HG02610 (cell line): ENCODE measurements at regions not wholly inside any gene's neighbourhood (a gene's known extent, or its start where the extent isn't known, plus 50 kb on each side); places are given as distances from the start of the nearest gene placed in this dataset.
"Not testable (repeated sequence)": the region's sequence is repeated elsewhere in the genome, so short reads cannot be mapped to it uniquely, and the experiment has no call there.

ENCODE experiments used
- ATAC-seq: cut with Tn5 transposase; IDR thresholded peaks from one replicate; pipeline ENCODE4 v1.9.1; 2021; ENCODE audit warnings: mild to moderate bottlenecking, moderate library complexity; ENCODE audit not compliant: unreplicated experiment

DNA sequence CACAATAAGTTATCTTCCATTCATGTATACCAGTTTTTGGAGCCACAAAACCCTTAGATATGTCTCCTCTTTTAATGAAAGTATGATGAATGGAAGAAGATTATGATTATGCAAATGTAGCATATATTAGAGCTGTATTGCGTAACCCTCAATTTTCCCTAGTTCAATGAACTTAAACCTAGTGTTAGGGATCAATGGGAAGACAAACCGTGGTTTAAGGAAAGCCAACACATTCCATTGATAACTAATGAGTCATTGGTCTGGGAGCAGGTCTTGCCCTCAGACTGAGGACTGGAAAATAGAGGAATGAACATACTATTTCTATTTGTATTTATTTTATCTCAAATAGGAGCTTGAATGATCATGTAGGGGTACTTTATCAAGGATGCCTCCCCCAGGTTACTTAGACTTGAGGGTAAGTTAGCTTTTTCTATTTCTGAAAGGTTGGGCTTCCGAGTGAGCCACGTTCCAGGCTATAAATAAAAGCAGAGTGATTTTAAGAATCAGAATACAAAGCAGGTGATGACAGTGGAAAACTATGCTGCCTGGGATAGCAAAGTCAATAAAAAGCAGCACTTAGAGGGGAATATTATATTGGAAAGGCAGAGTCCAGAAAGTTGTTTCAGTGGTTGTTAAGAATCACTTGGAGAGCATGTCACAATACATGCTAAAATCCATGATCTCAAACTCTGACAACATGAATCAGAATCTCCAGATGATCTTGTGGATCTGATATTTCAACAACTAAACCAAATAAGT, 356.0 kb downstream of the ADAM29 start:
- no peak for ATAC-seq

DNA sequence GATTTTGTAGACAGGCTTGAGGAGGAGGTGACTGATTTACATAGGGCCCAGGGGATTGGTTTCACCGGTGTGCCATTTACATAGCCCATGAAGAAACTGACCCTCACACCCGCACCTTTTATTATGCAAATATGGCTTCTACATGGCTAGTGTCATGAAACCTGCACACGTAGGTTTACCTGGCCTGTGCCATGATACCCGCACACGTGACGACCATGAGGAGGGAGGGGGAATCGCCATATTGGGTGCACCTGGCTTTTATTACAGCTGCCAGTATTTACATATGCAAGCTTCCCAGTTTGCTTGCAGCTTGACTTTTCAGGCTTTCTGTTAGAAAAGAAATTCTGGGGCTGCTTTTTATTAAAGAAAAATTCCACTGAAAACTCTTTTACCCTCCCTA, 359.7 kb downstream of the ADAM29 start:
- no peak for ATAC-seq

DNA sequence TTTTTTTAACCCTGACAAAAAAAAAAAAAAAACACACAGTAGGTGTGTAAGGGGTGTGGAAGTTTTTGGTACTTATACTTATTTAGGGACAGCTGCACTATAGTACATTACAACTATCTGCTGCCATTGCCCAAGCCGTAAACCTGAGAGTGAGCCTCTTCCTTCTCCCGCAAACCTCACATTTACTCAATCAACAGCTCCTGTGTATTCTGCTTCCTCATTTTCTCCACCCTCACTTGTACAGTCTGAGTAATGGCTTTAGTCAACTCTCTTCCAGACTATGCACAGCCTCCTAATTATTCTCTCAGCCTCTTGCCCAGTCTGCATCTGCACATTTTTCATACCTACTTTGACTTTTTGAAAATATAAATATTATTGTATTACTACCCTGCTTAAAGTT, 362.0 kb downstream of the ADAM29 start:
- ATAC-seq, result no peak

DNA sequence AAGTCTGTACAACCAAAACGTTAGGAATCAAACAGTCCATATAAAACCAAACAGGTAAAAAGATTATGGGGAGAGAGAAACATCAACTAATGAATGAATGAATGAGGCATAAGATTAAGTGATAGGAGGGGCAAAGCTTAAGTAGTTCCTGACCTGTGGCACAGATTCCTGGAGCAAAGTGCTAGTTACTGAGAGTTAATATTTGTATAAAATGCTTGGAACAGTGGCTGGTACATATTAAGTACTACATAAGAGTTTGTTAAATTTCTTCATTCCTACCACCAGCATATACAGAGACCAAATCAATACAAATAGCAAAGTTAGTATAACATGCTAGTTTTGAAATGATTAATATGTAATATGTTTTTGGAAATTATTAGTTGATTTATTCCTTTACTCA, 363.7 kb downstream of the ADAM29 start:
- no peak for ATAC-seq

DNA sequence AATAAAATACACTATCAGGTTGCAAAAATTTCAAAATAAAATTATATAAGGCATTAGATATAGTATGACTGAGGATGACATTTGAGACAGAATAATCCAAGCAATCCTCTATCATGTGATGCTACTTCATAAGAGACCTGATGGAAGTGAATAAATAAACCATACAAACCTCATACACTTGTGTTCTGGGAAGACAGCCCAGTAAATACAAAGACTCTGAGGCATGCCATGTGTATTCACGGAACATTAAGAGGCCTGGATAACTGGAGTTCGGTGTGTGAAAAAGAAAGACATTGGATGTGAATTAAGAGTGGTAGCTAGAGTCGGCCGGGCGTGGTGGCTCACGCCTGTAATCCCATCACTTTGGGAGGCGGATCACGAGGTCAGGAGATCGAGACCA, 364.2 kb downstream of the ADAM29 start:
- no peak for ATAC-seq

DNA sequence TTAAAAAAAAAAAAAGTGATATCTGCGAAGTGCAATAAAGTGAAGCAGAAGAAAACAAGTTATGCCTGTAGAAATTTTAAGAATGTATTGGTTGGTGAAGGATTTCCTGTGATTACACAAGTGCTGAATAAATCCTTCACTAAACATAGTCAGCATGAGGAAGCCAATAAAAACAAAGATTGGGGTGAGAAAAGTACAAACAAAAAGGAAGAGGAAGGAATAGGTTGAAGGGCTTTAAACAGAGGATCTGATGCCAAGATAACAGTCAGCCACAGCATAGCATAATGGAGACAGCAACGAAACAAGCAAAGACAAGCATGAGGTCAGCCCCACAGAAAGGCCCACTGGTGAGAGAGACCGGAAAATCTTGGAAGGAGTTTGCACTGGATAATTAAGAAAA, 372.2 kb downstream of the ADAM29 start:
- no peak for ATAC-seq

DNA sequence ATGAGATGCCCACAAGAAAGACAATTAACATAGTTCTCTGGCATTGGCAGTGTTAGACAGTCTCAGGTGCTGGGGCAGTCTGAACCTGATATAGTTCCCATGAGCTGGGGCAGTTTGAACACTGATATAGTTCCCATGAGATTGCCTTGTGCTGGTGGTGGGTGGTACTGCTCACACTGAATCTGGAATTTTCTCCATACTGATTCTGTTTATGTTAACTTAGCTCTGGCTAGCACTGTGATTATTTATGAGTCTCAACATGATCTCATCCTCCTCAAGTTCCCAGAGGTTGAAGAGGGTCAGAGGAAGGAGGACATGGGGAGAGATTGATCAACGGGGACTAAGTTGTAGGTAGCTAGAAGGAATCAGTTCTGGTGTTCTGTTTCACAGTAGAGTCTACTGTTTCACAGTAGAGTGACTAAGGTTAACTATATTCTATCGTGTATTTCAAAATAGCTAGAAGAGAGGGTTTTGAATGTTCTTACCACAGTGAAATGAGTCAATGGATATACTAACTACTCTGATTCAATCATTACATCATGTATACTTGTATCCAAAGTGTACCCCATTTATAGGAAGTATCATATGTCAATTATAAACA, 379.9 kb downstream of the ADAM29 start:
- no peak for ATAC-seq

DNA sequence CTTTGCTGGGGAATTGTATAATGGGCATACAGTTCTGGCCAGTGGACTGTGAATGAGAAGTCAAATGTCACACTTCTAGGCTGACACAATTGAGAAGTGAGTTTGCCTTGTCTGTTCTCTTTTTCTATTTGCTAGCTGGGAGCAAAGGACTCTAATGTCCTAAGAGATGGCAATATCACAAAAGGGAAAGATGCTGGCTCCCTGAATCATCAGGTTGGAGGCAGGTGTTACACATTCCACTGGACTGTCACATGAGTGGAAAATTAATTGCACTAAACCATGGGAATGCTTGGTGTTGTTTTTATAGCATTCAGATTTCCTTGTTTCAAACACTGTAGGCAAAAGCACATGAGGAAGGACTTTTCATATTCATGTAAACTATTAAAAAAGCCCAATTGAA, 388.3 kb downstream of the ADAM29 start:
- ATAC-seq, result no peak

DNA sequence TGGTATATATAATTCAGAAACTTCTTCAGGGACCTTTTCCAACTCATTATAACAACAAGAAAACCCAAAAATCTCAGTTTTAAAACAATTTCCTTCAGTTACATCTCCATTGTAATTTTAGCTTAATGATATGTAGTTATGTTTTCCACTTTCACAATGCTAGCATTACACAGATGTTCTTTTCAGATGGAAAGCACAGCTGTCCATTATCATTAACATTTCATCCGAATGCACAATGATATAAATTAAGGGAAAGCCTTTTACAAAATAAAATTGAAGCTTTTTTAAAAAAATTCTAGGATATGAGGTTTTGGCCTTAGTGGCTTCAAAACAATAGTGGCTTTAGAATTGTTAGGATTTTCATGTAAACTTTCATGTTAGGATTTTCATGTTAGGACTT, 389.2 kb downstream of the ADAM29 start:
- no peak for ATAC-seq

DNA sequence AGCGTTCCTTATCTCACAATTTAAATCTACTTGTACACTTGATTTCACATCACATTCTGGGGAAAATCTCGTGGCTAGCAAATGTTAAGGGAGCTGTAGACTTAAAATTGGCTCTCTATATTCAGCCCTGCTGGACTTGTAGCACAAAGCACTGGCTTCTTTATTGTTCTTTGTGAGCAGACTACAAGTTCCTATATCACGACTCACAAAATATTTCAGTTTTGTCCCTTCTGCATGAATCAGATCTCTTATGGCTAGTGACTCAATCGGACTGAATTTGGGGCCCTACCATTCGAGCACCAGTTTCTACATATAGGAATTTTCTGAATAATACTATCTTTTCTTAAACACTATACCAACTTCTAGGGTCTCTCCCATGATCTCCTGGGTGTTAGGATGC, 390.1 kb downstream of the ADAM29 start:
- ATAC-seq, result no peak

DNA sequence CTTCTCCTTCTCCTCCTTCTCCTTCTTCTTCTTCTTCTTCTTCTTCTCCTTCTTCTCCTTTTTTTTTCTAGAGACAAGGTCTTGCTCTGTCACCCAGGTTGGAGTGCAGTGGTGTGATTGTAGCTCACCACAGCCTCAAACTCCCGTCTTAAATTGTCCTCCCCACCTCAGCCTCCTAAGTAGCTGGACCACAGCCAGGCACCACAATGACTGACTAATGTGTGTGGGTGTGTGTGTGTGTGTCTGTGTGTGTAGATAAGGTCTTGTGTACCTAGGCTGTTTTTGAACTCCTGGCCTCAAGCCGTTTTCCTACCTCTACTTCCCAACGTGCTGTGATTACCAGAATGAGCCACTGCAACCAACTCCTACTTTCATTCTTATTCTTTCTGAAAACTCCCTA, 390.9 kb downstream of the ADAM29 start:
- no peak for ATAC-seq

DNA sequence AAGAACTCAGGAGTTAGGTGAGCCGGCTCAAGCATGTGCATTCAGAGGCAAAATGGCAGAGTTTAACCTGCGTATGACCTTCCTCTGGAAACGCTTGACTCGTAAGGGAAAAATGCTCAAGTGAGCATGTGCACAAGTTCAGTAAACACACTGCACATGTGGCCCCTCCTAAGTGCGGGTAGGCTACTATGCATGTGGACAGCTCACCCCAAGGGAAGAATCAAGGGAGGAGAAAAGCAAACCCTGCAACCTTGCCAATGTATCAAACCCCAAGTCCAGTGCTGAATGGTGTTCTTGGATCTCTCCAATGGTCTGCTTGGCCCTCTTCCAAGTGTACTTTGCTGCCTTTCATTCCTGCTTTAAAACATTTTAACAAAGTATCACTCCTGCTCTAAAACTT, 407.1 kb downstream of the ADAM29 start:
- ATAC-seq, result no peak

DNA sequence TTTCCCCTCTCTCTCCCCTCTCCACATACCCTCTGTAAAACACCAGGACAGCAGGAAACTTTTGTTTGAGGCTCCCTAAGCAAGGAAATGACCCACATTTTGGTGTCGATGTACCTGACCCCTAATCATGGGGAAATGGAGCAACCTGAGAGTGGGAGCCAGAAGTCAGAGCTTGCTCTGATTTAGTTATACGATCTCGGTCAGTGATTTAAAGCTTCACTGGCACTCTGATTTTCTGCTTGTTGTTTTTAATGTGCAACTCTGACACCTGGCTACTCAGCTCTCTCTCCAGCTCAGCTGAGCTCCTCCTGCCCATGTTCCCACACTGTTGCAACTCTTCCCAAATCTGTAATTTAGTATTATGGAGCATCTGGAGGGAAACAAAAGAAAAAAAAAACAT, 408.6 kb downstream of the ADAM29 start:
- ATAC-seq, result no peak

DNA sequence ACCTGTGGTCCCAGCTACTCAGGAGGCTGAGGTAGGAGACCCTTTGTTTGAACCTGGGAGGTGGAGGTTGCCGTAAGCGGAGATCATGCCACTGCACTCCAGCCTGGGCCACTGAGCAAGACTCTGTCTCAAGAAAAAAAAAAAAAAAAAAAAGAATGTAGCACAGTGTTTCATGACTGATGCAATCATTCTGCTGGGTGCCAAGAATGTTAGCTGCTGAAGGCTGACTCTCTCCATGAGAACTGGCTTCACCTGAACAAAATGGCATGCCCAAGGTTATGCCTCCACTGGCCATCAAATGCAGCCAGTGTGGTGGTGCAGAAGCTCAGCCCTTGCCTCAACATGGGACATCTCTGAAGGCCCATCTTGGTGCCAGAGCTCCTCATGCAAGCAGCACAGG, 412.1 kb downstream of the ADAM29 start:
- ATAC-seq, result no peak

DNA sequence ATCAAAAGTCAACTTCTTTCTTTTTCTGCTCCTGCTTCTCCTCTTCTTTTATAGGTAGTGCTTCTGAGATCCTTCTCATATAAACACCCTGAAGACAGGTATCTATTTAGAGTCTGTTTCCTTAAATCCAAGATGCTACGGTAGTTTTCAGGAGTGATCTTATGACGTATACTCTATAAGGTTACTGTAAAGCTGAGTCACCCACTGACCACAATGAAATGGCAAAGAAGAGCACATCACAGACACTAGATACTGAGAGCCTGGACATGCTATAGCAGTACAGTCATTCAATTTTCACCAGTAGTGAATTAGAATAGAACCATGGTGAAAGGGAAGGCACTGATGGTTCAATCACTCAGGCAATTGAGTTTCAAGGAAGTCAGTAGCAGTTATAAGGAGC, 412.5 kb downstream of the ADAM29 start:
- no peak for ATAC-seq

DNA sequence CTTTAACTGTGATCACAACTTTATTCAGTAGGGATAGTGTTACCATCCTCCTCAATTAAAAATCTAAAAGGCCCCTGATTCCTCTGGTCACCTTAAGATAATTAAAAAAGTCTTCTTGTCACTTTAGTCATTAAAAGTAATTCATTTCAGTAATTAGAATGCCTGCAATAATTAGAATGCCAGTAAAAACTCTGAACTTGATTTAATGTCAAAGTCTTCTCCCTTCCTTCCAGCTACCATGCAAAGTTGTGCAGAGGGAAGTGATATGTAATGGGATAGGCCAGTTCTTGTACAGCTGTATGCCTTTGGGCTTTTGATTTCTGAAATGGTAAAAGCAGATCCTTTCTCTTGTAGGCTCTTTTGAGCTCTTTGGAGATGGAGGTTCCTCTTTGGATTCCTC, 417.2 kb downstream of the ADAM29 start:
- no peak for ATAC-seq

DNA sequence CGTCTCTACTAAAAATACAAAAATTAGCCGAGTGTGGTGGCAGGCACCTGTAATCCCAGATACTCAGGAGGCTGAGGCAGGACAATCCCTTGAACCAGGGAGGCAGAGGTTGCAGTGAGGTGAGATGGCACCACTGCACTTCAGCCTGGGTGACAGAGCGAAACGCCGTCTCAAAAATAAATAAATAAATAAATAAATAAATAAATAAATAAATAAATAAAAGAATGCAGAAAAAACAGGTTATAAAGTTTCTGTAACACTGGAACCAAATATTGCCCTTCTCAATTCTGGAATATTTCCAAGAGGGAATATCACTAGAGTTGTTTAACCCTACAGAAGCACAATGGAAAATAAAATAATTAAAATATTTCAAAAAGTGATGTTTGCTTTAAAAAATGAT, 418.4 kb downstream of the ADAM29 start:
- ATAC-seq, result not testable (repeated sequence)

DNA sequence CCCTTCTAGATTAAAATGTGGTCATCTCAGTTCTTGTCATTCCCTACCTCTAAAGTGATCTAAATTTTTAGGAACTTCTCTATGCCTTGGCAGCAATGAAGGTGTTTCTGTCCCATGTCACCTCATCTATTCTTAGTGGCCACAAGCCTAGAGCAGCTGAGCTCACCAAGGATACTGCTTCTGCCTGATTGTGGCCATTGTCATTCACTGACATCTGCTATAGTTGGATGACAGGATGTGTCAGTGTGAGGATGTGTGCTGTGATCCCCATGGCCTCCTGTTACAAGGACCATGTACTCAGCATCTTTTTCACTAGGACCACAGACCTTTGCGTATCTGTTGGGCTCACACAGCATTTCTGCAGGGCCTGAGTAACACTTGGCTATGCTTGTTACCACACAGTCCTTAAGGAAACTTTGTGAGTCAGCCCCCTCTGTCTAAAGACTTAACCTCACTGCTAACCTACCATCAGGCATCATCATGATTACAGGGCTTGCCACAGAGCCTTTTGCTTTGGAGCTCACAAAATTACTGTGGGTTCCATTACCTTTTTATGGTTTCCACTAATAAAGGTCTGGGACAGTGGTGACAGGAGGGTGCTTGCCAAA, 421.0 kb downstream of the ADAM29 start:
- no peak for ATAC-seq

DNA sequence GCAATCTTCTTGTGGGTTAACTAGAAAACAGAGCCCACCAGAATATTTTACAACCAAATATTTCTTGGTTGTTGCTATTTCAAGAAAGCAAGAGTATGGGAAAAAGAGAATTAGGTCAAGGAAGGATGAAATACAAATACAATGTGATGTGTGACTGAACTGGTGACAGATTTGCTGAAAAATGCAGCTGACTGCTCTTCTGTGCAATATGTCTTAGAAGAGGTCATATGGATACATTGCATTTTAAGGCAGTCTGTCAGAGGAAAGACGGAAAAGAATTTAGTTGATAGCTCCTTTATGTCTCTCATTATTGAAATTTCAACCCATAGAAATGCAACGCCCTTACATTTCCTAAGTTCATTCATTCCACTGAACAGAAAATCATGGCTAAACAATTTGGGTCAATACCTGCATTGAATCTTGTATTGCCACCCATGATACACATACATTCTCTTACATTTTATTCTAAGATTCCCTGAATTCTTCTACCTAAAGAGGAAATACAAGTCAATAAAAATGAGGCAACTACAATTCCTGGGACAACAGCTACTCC, 423.1 kb downstream of the ADAM29 start:
- ATAC-seq, result no peak

DNA sequence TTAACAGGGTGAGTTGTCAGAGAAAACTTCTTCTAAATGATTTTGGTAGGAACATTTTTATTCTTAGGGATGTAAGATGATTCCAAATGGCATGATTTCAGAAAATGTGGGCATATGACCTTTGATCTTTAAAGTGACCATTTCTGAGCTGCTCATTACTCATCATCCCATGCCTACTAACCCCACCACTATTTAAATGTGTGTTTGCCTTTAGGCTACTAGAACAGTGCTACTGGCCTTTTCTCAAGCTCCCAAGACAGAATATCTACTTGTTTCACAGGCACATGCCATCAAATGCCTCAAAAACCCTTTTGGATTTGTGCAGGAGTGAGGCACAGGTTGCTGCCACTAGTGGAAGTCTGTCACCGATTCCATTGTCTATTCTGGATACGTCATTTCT, 428.2 kb downstream of the ADAM29 start:
- no peak for ATAC-seq

DNA sequence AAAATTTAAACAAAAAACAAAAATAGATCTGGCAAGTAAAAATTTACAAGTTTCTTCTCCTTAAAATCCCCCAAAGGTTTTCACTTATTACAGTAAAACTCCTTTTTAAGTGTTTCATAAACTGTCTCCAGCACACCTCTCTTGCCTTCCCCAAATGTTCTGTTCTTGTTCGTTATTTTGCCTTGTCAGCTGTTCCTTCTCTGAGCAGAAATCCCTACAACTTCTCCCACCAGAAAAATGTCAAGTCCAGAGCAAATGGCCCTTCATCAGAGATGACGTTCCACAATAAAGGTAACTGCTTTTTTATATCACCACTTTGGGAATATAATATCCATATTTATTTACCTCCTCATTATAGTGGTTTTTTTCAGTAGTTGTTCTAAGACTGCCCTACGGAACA, 432.1 kb downstream of the ADAM29 start:
- ATAC-seq, result no peak

DNA sequence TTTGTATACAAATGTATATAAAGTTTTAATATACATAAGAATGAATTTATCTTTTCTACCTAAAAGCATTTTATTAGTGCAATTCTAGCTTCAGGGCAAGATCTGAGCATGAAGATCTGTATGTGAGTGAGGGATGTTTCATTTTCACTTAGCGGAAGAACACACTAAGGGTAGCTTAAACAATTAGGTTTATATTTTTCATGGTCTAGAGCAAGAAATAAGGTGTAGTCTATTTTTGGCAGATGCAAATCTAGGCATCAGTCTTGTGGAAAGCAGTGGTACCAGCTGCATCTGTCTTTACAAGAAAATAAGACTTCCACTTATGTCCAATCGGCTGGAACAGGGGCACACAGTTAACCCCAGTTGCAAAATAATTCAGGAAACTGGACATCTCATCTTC, 433.3 kb downstream of the ADAM29 start:
- no peak for ATAC-seq
